HFFc6 (cell line): ENCODE measurements at regions not wholly inside any gene's neighbourhood (a gene's known extent, or its start where the extent isn't known, plus 50 kb on each side); places are given as distances from the start of the nearest gene placed in this dataset.

Experiments
- DNase-seq: peaks from one replicate; pipeline ENCODE4 v3.0.0-alpha.2; 2018
- H3K27ac Mint-ChIP-seq: 2 replicates; pipeline ENCODE4 v1.8.0; 2020; ENCODE audit warnings: mild to moderate bottlenecking, mixed read lengths
- H3K27me3 Mint-ChIP-seq: 2 replicates; pipeline ENCODE4 v1.8.0; 2021; ENCODE audit warnings: mild to moderate bottlenecking, moderate library complexity, mixed read lengths; ENCODE audit not compliant: insufficient read depth
- H3K36me3 Mint-ChIP-seq: 2 replicates; pipeline ENCODE4 v1.8.0; 2021; ENCODE audit warnings: low read depth, mixed read lengths
- H3K4me1 Mint-ChIP-seq: 2 replicates; pipeline ENCODE4 v1.8.0; 2020; ENCODE audit warnings: low read depth, mixed read lengths
- H3K4me3 Mint-ChIP-seq: 2 replicates; pipeline ENCODE4 v1.8.0; 2020; ENCODE audit warnings: mild to moderate bottlenecking, moderate library complexity, mixed read lengths
- H3K9me3 Mint-ChIP-seq: 2 replicates; pipeline ENCODE4 v1.8.0; 2020; ENCODE audit warnings: mild to moderate bottlenecking, mixed read lengths
- TF ChIP-seq, protein P1 (sequence below): fragments of 200-600 bp; sonication (generic); IDR thresholded peaks from 2 replicates; pipeline ENCODE4 v1.5.0; 2021; ENCODE audit warnings: antibody characterized with exemption, mild to moderate bottlenecking

DNA sequence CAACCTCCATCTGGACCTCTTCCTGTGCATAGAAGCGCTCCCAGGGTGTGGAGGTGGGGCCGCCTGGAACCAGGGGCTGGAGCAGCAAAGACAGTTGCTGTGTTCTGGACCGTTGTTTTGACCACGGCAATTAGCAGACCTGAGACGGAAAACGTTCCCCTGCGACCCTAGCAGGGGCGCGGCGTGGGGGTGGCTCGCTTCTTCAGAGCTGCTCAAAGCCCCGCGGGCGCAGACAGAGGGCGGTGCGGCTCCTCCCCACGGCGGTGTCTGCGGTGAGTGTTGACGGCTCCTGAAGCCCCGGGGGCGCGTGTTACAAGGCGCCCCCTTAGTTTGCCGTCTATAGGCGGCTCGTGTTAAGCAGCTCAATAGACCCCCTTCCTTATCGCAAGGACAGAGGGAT is 79.2 kb downstream of the TRIML1 start:
- peaks cover 11% of the 10 kb centered on the region; the same call in 1 of the 2 replicates for H3K9me3 Mint-ChIP-seq
- H3K36me3 Mint-ChIP-seq, result no peaks in the 10 kb centered on the region
- no peaks in the 10 kb centered on the region for H3K4me1 Mint-ChIP-seq
- H3K27me3 Mint-ChIP-seq, result no peaks in the 10 kb centered on the region; the same call in 1 of the 2 replicates
- peak overlapping the region; percentile 67; the same call in 1 of the 2 replicates for H3K4me3 Mint-ChIP-seq
- H3K27ac Mint-ChIP-seq, result no peak overlapping the region
- DNase-seq, result no peak
- TF ChIP-seq, protein P1, sequence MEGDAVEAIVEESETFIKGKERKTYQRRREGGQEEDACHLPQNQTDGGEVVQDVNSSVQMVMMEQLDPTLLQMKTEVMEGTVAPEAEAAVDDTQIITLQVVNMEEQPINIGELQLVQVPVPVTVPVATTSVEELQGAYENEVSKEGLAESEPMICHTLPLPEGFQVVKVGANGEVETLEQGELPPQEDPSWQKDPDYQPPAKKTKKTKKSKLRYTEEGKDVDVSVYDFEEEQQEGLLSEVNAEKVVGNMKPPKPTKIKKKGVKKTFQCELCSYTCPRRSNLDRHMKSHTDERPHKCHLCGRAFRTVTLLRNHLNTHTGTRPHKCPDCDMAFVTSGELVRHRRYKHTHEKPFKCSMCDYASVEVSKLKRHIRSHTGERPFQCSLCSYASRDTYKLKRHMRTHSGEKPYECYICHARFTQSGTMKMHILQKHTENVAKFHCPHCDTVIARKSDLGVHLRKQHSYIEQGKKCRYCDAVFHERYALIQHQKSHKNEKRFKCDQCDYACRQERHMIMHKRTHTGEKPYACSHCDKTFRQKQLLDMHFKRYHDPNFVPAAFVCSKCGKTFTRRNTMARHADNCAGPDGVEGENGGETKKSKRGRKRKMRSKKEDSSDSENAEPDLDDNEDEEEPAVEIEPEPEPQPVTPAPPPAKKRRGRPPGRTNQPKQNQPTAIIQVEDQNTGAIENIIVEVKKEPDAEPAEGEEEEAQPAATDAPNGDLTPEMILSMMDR, result no peak

DNA sequence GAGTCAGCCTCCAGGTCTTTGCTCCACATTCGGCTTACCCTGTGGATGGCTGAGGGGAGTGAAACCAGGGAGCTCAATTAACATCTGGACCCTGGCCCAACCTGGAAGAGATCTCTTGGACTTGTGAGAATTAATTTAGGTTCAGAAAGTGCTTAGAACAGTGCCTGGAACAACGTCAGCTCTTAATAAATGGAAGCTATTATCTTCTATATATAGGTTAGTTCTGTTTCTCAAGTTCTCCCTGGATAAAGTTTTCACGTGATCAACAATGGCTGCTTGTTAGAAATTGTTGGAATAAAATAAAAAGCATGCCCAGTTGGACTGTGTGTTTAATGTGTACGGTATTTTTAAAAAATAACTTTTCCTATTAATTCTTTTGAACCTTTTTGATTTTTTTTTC is 80.8 kb downstream of the TRIML1 start:
- Mint-ChIP-seq H3K4me1 (no peaks in the 10 kb centered on the region), H3K9me3 (peaks cover 7% of the 10 kb centered on the region; the same call in 1 of the 2 replicates), H3K4me3 (no peak overlapping the region), H3K36me3 (no peaks in the 10 kb centered on the region), H3K27ac (no peak overlapping the region), H3K27me3 (no peaks in the 10 kb centered on the region; the same call in 1 of the 2 replicates)
- no peak for DNase-seq
- TF ChIP-seq, protein P1, result no peak

DNA sequence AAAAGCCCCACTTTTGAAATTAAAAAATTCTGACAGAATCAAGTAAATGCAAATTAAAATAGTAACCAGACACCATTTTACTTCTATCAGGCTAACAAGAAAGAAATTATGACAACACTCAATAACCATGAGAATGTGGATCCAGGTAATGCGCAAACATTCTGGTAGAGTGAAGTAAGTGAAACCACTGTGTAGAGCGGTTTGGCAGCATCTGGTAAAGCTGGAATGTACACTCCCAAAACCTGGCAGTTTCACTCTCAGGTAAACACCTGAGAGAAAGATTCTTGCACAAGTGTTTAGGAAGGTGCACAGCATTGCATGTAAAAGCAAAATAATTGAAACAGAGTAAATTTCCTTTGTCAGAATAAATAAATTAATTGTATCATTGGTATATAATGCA is 81.8 kb downstream of the TRIML1 start:
- peaks cover 9% of the 10 kb centered on the region; the same call in 1 of the 2 replicates for H3K9me3 Mint-ChIP-seq
- H3K4me1 Mint-ChIP-seq, result no peaks in the 10 kb centered on the region
- H3K4me3 Mint-ChIP-seq, result no peak overlapping the region
- H3K27me3 Mint-ChIP-seq, result no peaks in the 10 kb centered on the region; the same call in 1 of the 2 replicates
- no peak overlapping the region for H3K27ac Mint-ChIP-seq
- H3K36me3 Mint-ChIP-seq, result no peaks in the 10 kb centered on the region
- TF ChIP-seq, protein P1, result no peak
- no peak for DNase-seq

DNA sequence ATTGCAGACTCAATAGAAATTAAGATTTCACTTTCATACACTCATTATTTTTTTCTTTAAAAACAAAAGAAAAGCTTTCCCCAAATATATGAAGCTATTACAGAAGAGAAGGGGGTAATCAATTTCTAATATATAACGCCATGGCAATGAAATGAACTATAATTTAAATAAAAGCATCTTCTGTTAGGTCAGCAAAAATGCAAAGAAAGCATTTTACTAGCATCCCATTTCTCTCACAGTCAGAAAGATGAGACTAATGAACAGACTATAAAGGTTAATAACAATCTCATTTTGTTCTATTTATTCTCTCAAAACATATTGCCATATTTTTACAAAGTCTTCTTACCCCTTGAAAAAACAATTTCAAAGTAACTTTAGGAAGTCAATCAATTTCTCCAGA is 89.0 kb downstream of the TRIML1 start:
- H3K9me3 Mint-ChIP-seq, result peaks cover 4% of the 10 kb centered on the region; the same call in 1 of the 2 replicates
- no peaks in the 10 kb centered on the region for H3K4me1 Mint-ChIP-seq
- H3K36me3 Mint-ChIP-seq, result no peaks in the 10 kb centered on the region
- H3K27ac Mint-ChIP-seq, result no peak overlapping the region
- TF ChIP-seq, protein P1, result no peak
- no peaks in the 10 kb centered on the region; the same call in 1 of the 2 replicates for H3K27me3 Mint-ChIP-seq
- H3K4me3 Mint-ChIP-seq, result no peak overlapping the region
- no peak for DNase-seq

DNA sequence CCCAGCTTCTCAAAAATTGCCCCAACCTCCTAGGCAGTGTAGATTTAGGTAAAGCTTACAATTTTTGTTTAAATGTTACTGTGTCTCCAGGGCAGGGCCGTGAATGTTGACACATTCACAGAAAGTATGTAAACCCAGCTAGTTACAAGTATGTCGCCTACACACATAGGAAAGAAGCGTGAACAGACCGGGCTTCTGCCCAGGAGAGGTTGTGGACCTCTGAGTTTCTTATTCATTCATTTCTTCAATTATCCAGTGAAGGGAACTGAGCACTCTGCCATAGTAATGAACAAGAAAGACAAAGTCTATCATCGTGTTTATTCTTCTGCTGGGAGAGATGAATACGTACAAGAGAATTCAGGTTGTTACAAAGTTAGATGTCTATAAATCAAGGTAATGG is 93.2 kb downstream of the TRIML1 start:
- H3K9me3 Mint-ChIP-seq, result no peaks in the 10 kb centered on the region; the same call in 1 of the 2 replicates
- no peak overlapping the region for H3K4me3 Mint-ChIP-seq
- H3K36me3 Mint-ChIP-seq, result no peaks in the 10 kb centered on the region
- H3K27me3 Mint-ChIP-seq, result no peaks in the 10 kb centered on the region
- TF ChIP-seq, protein P1, result no peak
- no peaks in the 10 kb centered on the region for H3K4me1 Mint-ChIP-seq
- no peak for DNase-seq
- no peak overlapping the region for H3K27ac Mint-ChIP-seq

DNA sequence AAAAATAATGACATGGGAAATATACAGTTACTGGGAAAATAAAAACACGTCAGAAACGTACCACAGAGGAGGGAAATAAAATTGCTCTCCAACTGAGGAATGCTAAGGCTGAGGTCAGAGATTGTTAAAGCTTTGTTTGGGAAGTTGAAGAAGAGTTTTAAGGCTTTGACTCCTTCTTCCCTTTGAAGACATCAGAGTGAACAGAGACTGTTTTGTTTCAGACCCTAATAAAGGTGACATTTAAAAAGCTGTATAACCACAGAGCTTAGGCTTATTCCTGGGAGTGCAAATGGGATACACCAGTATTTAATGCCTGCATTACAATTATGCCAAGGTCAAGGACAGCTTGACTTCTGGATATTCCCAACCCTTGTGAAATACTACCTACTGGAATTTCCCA is 102.8 kb downstream of the TRIML1 start:
- H3K27me3 Mint-ChIP-seq, result no peaks in the 10 kb centered on the region; the same call in none of the 2 replicates
- no peaks in the 10 kb centered on the region for H3K36me3 Mint-ChIP-seq
- no peaks in the 10 kb centered on the region for H3K4me1 Mint-ChIP-seq
- no peak for DNase-seq
- TF ChIP-seq, protein P1, result no peak
- H3K27ac Mint-ChIP-seq, result no peak overlapping the region
- H3K4me3 Mint-ChIP-seq, result no peak overlapping the region
- peaks cover 13% of the 10 kb centered on the region; the same call in 1 of the 2 replicates for H3K9me3 Mint-ChIP-seq
